ENCODE measurements at regions not wholly inside any gene's neighbourhood (a gene's known extent, or its start where the extent isn't known, plus 50 kb on each side); places are given as distances from the start of the nearest gene placed in this dataset.
"Not testable (repeated sequence)": the region's sequence is repeated elsewhere in the genome, so short reads cannot be mapped to it uniquely, and the experiment has no call there.

DNA sequence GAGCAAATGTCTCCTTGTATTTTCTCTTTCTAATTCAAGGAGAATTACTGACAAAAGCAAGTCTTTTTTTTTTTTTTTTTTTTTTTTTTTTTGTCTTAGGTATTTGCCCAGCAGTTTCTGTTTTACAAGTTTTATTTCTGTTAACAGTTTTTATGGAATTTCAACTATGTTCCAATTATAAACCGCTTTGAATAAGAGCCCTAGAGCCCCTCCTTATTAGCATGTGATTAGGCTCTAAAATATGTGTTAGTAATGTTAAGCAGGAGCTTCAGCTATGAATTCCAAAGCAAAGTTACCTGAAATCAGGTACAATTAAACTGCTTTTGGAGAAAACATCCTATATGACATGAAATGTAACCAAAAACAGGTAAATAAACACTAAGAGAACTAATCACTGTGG lies 997.0 kb upstream of the POT1 start:
- H3K27ac Mint-ChIP-seq = no peak overlapping the region
- no peaks in the 10 kb centered on the region for H3K27me3 Mint-ChIP-seq
- DNase-seq (no peak), ATAC-seq (no peak)
- no peaks in the 10 kb centered on the region for H3K9me3 ChIP-seq (ENCODE audit: control insufficient read depth, low read length, poor library complexity, severe bottlenecking)
- no peak overlapping the region for H3K4me3 Mint-ChIP-seq
- H3K36me3 Mint-ChIP-seq (ENCODE audit: low read depth) = no peaks in the 10 kb centered on the region
- no peaks in the 10 kb centered on the region for H3K4me1 Mint-ChIP-seq

DNA sequence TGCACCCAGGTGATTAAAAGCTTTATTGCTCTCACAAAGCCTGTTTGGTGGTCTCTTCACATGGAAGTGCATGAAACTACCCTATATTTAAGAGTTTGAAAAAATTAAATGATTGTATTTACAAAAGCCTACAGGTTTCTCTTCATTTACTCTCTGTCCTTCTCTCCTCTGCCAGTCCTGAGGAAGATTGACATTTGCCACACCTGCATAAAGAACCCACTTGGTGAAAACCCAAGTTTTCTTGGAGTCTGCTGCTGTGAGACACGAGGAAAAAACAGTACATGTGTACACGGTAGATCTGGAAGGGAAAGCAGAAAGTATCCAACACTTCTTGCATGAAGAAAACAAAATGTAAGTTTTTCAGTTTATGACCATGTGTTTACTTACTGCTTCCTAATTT lies 994.4 kb upstream of the POT1 start:
- Mint-ChIP-seq H3K27me3 (no peaks in the 10 kb centered on the region), H3K4me1 (no peaks in the 10 kb centered on the region), H3K4me3 (no peak overlapping the region), H3K27ac (no peak overlapping the region), H3K36me3 (ENCODE audit: low read depth) (no peaks in the 10 kb centered on the region)
- ATAC-seq = no peak
- H3K9me3 ChIP-seq (ENCODE audit: control insufficient read depth, low read length, poor library complexity, severe bottlenecking) = no peaks in the 10 kb centered on the region
- no peak for DNase-seq

DNA sequence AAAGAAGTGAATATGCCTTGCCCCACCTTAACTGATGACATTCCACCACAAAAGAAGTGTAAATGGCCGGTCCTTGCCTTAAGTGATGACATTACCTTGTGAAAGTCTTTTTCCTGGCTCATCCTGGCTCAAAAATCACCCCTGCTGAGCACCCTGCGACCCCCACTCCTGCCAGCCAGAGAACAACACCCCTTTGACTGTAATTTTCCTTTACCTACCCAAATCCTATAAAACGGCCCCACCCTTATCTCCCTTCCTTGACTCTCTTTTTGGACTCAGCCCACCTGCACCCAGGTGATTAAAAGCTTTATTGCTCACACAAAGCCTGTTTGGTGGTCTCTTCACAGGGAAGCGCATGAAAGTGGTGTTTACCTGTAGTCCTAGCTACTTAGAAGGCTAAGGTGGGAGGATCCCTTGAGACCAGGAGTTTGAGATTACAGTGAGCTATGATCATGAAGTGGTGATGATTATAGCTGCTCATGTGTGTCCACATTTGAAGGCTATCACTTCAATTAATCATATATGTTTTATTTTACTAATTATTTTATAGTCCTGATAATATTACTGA lies 985.8 kb upstream of the POT1 start:
- H3K4me3 Mint-ChIP-seq; DNase-seq; ATAC-seq; H3K36me3 Mint-ChIP-seq (ENCODE audit: low read depth); H3K9me3 ChIP-seq (ENCODE audit: control insufficient read depth, low read length, poor library complexity, severe bottlenecking); H3K4me1 Mint-ChIP-seq; H3K27ac Mint-ChIP-seq; H3K27me3 Mint-ChIP-seq: not testable (repeated sequence)

DNA sequence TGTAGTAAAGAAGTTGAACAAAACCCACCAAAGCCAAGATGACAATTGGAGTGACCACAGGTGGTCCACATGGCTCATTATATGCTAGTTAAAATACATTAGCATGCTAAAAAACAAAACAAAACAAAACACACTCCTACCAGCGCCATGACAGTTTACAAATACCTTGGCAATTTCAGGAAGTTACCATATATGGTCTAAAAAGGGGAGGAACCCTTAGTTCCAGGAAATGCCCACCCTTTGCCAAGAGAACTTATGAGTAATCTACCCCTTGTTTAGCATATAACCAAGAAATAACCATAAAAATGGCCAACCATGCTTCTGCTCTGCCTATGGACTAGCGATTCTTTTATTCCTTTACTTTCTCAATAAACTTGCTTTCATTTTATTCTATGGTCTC lies 979.1 kb upstream of the POT1 start:
- Mint-ChIP-seq H3K4me3 (no peak overlapping the region), H3K4me1 (no peaks in the 10 kb centered on the region), H3K27me3 (no peaks in the 10 kb centered on the region), H3K36me3 (ENCODE audit: low read depth) (no peaks in the 10 kb centered on the region), H3K27ac (no peak overlapping the region)
- DNase-seq (no peak), ATAC-seq (no peak)
- no peaks in the 10 kb centered on the region for H3K9me3 ChIP-seq (ENCODE audit: control insufficient read depth, low read length, poor library complexity, severe bottlenecking)

DNA sequence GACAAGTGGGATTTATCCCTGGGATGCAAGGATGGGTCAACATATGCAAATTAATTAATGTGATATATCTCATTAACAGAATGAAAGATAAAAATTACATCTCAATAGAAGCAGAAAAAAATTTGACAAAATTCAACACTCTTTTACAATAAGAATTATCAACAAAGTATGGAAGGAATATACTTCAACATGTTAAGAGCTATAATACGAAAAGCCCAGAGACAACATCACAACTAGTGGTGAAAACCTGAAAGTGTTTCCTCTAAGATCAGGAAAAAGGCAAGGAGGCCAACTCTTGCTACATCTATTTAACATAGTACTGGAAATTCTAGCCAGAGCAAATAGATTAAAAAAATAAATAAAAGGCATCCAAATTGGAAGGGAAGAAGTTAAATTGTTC lies 970.0 kb upstream of the POT1 start:
- Mint-ChIP-seq H3K4me1 (no peaks in the 10 kb centered on the region), H3K4me3 (no peak overlapping the region), H3K27me3 (no peaks in the 10 kb centered on the region), H3K36me3 (ENCODE audit: low read depth) (no peaks in the 10 kb centered on the region), H3K27ac (no peak overlapping the region)
- ATAC-seq (no peak), DNase-seq (no peak)
- H3K9me3 ChIP-seq (ENCODE audit: control insufficient read depth, low read length, poor library complexity, severe bottlenecking) = no peaks in the 10 kb centered on the region

DNA sequence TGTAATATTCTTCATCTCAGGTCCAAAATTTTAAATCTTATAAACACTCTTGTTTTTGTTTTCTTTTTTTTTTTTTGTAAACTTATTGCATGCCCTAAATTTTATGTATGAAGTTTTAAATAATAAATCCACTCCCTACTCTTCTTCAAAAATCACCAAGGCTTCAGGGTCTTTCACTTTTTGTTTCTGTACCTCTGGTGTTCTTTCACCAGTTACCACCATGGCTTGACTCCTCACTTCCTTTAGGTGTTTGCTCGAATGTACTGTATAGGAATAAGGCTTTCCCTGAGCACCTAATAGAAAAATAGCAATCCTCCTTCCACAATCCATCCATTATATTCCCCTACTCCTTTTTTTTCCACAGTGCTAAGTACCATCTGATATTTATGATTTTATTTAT lies 962.8 kb upstream of the POT1 start:
- no peaks in the 10 kb centered on the region for H3K9me3 ChIP-seq (ENCODE audit: control insufficient read depth, low read length, poor library complexity, severe bottlenecking)
- H3K27me3 Mint-ChIP-seq = no peaks in the 10 kb centered on the region
- DNase-seq = no peak
- H3K27ac Mint-ChIP-seq = no peak overlapping the region
- ATAC-seq = no peak
- H3K4me3 Mint-ChIP-seq = no peak overlapping the region
- no peaks in the 10 kb centered on the region for H3K4me1 Mint-ChIP-seq
- H3K36me3 Mint-ChIP-seq (ENCODE audit: low read depth) = no peaks in the 10 kb centered on the region

DNA sequence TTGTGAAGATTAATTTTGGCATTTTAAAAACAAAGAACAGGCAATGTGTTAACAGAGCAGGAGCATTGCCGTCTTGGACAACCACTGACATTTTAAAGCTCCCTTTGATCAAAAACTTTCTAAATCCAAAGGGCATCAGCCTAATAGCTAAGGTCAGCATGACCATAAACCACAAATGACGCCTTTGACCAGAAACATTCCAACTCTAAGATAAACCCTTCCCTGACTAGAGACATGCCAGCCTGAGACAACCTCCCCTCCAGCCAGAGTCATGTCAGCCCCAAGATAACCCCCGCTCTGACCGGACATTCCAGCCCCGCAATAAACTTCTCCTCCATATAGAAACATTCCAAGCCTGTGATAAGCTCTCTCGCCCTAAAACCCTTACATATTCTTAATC lies 949.4 kb upstream of the POT1 start:
- no peaks in the 10 kb centered on the region for H3K4me1 Mint-ChIP-seq

DNA sequence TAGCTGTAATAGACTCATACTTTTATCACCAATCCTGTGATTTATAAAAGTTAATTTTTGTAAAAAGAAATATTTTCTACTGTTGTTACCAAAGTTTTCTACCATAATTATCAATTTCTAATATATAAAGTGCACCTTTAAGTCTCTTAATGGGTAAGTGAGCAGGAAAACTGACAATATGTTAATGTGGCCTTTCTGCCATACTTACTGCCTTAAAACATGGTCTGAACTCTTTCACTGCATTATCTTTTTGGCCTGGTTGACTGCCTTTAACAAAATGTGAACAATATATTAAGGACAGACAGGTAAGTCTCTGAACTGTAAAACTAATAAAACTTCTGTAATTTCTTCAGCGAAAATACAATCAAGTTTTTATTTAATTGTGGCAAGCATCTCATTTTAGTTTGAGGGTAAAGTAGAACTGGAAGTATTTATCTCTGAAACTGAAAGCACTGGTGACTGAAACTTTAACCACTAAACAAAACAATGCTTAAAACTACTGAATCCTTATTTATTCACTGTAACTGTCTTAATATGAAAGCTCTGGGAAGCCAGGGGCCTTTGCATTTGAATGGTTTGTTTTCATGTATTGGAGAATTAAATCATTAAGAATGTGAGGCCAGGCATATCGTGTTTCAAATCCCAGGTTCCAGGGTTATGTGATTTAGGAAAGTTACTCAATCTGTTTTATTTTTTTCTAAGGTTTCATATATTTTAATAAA lies 948.8 kb upstream of the POT1 start:
- no peaks in the 10 kb centered on the region for H3K9me3 ChIP-seq (ENCODE audit: control insufficient read depth, low read length, poor library complexity, severe bottlenecking)
- H3K36me3 Mint-ChIP-seq (ENCODE audit: low read depth) = no peaks in the 10 kb centered on the region
- H3K4me3 Mint-ChIP-seq = no peak overlapping the region
- DNase-seq (no peak), ATAC-seq (no peak)
- H3K4me1 Mint-ChIP-seq = no peaks in the 10 kb centered on the region
- no peaks in the 10 kb centered on the region for H3K27me3 Mint-ChIP-seq
- H3K27ac Mint-ChIP-seq = no peak overlapping the region

More for the DNA sequence above, 949.4 kb upstream of the POT1 start:
- H3K27ac Mint-ChIP-seq = no peak overlapping the region
- H3K4me3 Mint-ChIP-seq = no peak overlapping the region
- H3K36me3 Mint-ChIP-seq (ENCODE audit: low read depth) = no peaks in the 10 kb centered on the region
- no peak for DNase-seq
- no peaks in the 10 kb centered on the region for H3K9me3 ChIP-seq (ENCODE audit: control insufficient read depth, low read length, poor library complexity, severe bottlenecking)
- ATAC-seq = no peak
- no peaks in the 10 kb centered on the region for H3K27me3 Mint-ChIP-seq

DNA sequence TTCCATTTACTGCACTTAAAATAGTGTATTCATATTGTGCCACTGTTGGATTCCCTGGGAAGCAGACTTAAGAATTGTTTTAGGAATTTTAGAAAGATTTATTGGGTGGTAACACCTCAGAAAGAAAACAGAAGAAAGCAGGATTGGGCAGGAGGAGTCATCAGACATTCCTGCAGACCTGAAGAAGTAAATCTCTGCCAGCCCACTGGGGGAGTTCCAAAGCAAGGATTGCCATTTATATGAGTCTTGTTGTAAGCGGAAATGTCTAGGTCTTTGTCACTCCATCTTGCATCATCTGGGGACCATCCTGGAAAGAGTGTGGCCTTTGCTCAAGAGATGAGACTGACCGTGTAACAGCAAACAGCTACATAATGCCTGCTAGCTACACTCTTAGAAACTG lies 947.6 kb upstream of the POT1 start:
- no peak overlapping the region for H3K27ac Mint-ChIP-seq
- no peaks in the 10 kb centered on the region for H3K9me3 ChIP-seq (ENCODE audit: control insufficient read depth, low read length, poor library complexity, severe bottlenecking)
- DNase-seq (no peak), ATAC-seq (no peak)
- no peaks in the 10 kb centered on the region for H3K4me1 Mint-ChIP-seq
- H3K27me3 Mint-ChIP-seq = no peaks in the 10 kb centered on the region
- no peaks in the 10 kb centered on the region for H3K36me3 Mint-ChIP-seq (ENCODE audit: low read depth)
- no peak overlapping the region for H3K4me3 Mint-ChIP-seq

DNA sequence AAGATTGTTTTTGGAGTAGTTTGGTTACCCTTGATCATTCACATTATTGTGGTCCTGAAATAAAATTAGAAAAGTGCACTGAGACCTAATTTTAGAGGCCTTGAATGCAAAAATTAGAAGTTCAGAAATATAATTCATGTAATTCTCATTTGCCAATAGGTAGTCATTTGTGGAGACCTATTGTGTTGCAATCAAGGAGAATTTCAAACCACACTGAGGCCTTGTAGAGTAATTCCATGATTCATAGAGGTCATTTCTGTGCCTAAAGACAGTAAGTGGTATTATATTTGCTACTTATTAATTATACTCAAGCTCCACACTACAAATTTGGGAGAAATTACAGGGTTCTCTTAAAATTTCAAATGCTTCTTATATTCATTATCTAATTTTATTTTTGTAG lies 946.8 kb upstream of the POT1 start:
- no peaks in the 10 kb centered on the region for H3K27me3 Mint-ChIP-seq
- no peaks in the 10 kb centered on the region for H3K9me3 ChIP-seq (ENCODE audit: control insufficient read depth, low read length, poor library complexity, severe bottlenecking)
- ATAC-seq (no peak), DNase-seq (no peak)
- H3K27ac Mint-ChIP-seq = no peak overlapping the region
- no peaks in the 10 kb centered on the region for H3K36me3 Mint-ChIP-seq (ENCODE audit: low read depth)
- H3K4me3 Mint-ChIP-seq = no peak overlapping the region
- H3K4me1 Mint-ChIP-seq = no peaks in the 10 kb centered on the region

DNA sequence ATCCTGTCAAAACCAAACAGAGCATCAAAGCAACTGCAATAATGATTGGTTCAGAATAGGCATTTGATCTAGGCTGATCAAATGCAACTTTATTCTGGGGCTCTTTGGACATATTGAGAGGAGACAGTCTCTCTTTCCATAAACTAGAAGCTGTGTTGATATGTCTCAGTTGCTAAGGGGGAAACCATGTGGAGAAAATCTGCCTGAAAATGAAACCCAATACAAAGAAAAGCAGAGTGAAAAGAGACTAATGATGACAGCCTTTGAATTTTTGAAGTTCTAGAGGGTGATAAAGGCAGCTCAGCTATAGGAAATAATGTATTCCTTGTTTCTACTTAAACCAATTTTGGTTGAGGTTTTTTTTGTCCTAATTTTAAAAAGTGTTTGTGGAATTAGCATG lies 941.8 kb upstream of the POT1 start:
- no peaks in the 10 kb centered on the region for H3K9me3 ChIP-seq (ENCODE audit: control insufficient read depth, low read length, poor library complexity, severe bottlenecking)
- no peak for ATAC-seq
- H3K27me3 Mint-ChIP-seq = no peaks in the 10 kb centered on the region
- no peak overlapping the region for H3K4me3 Mint-ChIP-seq
- H3K36me3 Mint-ChIP-seq (ENCODE audit: low read depth) = no peaks in the 10 kb centered on the region
- DNase-seq = no peak
- no peaks in the 10 kb centered on the region for H3K4me1 Mint-ChIP-seq
- H3K27ac Mint-ChIP-seq = no peak overlapping the region

DNA sequence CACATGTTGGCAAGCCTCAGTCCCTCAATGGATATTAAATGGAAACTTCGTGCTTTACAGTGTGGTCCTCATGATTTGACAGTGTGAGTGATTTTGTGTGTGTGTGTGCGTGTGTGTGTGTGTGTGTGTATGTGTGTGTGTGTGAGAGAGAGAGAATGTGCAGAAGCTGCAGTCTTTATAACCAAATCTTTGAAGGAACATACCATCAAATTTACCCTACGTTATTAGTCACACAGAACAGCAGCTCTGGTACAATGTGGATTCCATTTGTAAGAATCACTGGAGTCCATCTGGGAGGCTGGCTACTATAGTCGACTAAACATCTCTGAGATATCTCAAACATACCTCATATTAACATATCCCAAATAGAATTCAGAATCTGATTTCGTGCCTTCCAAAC lies 928.0 kb upstream of the POT1 start:
- Mint-ChIP-seq H3K36me3 (ENCODE audit: low read depth) (no peaks in the 10 kb centered on the region), H3K27ac (no peak overlapping the region), H3K4me1 (no peaks in the 10 kb centered on the region), H3K4me3 (no peak overlapping the region), H3K27me3 (no peaks in the 10 kb centered on the region)
- no peaks in the 10 kb centered on the region for H3K9me3 ChIP-seq (ENCODE audit: control insufficient read depth, low read length, poor library complexity, severe bottlenecking)
- ATAC-seq = no peak
- DNase-seq = no peak

DNA sequence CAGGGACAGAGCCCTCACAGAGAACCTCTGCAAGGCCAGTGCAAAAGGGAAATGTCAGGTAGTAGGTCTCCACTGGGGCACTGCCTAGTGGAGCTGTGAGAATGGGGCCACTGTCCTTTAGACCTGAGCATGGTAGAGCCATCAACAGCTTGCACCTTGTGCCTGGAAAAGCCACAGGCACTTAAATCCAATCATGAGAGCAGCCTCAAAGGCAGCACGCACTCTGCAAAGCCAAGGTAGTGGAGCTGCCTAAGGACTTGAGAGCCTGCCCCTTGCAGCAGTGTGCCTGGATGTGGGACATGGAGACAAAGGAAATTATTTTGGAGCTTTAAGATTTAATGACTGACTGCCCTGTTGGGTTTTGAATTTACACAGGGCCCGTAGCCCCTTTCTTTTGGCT lies 918.5 kb upstream of the POT1 start:
- no peaks in the 10 kb centered on the region for H3K9me3 ChIP-seq (ENCODE audit: control insufficient read depth, low read length, poor library complexity, severe bottlenecking)
- ATAC-seq = no peak
- no peaks in the 10 kb centered on the region for H3K4me1 Mint-ChIP-seq
- H3K27me3 Mint-ChIP-seq = no peaks in the 10 kb centered on the region
- no peak for DNase-seq
- H3K27ac Mint-ChIP-seq = no peak overlapping the region
- H3K4me3 Mint-ChIP-seq = no peak overlapping the region
- H3K36me3 Mint-ChIP-seq (ENCODE audit: low read depth) = no peaks in the 10 kb centered on the region

DNA sequence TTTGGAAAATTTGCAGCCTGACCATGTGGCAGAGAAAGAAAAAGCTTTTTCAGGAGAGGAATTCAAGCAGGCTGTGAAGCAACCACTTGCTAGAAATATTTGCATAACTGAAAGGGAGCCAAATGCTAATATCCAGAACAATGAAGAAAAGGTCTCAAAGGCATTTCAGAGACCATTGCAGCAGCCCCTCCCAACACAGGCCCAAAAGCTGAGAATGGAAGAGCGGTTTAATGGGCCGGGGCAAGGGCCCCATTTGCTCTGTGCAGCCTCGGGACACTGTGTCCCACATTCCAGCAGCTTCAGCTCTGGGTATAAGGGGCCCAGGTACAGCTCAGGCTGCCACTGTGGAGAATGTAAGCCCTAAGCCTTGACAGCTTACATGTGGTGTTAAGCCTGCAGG lies 918.1 kb upstream of the POT1 start:
- Mint-ChIP-seq H3K27me3 (no peaks in the 10 kb centered on the region), H3K4me3 (no peak overlapping the region), H3K4me1 (no peaks in the 10 kb centered on the region), H3K36me3 (ENCODE audit: low read depth) (no peaks in the 10 kb centered on the region), H3K27ac (no peak overlapping the region)
- no peaks in the 10 kb centered on the region for H3K9me3 ChIP-seq (ENCODE audit: control insufficient read depth, low read length, poor library complexity, severe bottlenecking)
- DNase-seq = no peak
- ATAC-seq = no peak
